MM.1S (cell line): ENCODE measurements at regions not wholly inside any gene's neighbourhood (a gene's known extent, or its start where the extent isn't known, plus 50 kb on each side); places are given as distances from the start of the nearest gene placed in this dataset.

Source experiments
- CTCF ChIP-seq: fragments of 300-600 bp; sonication (generic); IDR thresholded peaks from 2 replicates; pipeline ENCODE4 v1.5.1; 2016; ENCODE audit warnings: antibody characterized with exemption, low read length, mixed read lengths
- EZH2 ChIP-seq: fragments of 300-600 bp; sonication (generic); optimal IDR thresholded peaks from 2 replicates; pipeline ENCODE3; 2017; ENCODE audit warnings: low read depth, mild to moderate bottlenecking, antibody characterized with exemption, low read length, mixed read lengths

GRCh38 chr14:49367696-49368095 is 218.5 kb downstream of the RPS29 start:
- no peak for TF ChIP-seq CTCF
- no peak for TF ChIP-seq EZH2
